Body of pancreas (tissue), 4 donors: ENCODE measurements at regions not wholly inside any gene's neighbourhood (a gene's known extent, or its start where the extent isn't known, plus 50 kb on each side); places are given as distances from the start of the nearest gene placed in this dataset.
"Not testable (repeated sequence)": the region's sequence is repeated elsewhere in the genome, so short reads cannot be mapped to it uniquely, and the experiment has no call there.

ENCODE experiments used
- ATAC-seq: fragments of 150-250 bp; one replicate; pipeline ENCODE4 v1.9.1; 2016
- DNase-seq, 4 donors: peaks; one replicate each; pipeline ENCODE4 v3.0.0-alpha.2; 2019
- H3K27ac ChIP-seq, 4 donors: fragments of 200-600 bp; sonication (generic); 1 replicate in 3 of 4; 2 replicates in 1 of 4; pipeline versions ENCODE4 v1.5.1 to v1.6.1; 2016 to 2019; ENCODE audit warnings: mild to moderate bottlenecking in 1 of 4, mixed read lengths in 1 of 4, moderate library complexity in 1 of 4
- H3K27me3 ChIP-seq, 2 donors: fragments of 200-600 bp; sonication (generic); one replicate each; pipeline ENCODE4 v1.6.0; 2016; ENCODE audit warnings: mild to moderate bottlenecking in 1 of 2
- H3K36me3 ChIP-seq, 2 donors: fragments of 200-600 bp; sonication (generic); replicated peaks in 1 of 2; 2 replicates each; pipeline ENCODE4 v1.5.1; 2016; ENCODE audit warnings: low read depth in 2 of 2; ENCODE audit not compliant: insufficient read depth in 1 of 2
- H3K4me1 ChIP-seq: fragments of 200-600 bp; sonication (generic); one replicate; pipeline ENCODE4 v1.6.0; 2016
- H3K4me3 ChIP-seq, 2 donors: fragments of 200-600 bp; sonication (generic); 1 replicate in 1 of 2; 2 replicates in 1 of 2; pipeline ENCODE4 v1.5.1; 2016 to 2019
- H3K9me3 ChIP-seq, 3 donors: fragments of 200-600 bp; sonication (generic); 1 replicate in 2 of 3; 2 replicates in 1 of 3; pipeline ENCODE4 v1.5.1; 2016
- POLR2A ChIP-seq, 3 donors: fragments of 450-650 bp; IDR thresholded peaks; one replicate each; pipeline ENCODE4 v1.6.1; 2016; ENCODE audit warnings: antibody characterized with exemption in 3 of 3, mild to moderate bottlenecking in 2 of 3
- WGBS, 2 donors: methylation state at CpG; one replicate each; pipeline ENCODE4 v1.1.5; 2017; 5-methylcytosine and 5-hydroxymethylcytosine counted together
- intact Hi-C: fragments of 100-400 bp; cut with DNase I; formaldehyde crosslinking; loops from one replicate; pipeline ENCODE4 v1.15.1; 2023
- TF ChIP-seq, protein P1 (sequence below), 7 experiments: fragments of 450-650 bp in 4 of 7; fragments of 200-600 bp in 3 of 7; sonication (generic) in 3 of 7; IDR thresholded peaks; one replicate each; pipeline ENCODE4 v1.5.1; 2016 to 2019; ENCODE audit warnings: antibody characterized with exemption in 7 of 7

GRCh38 chrY:7663261-7663660 is 751.7 kb upstream of the AMELY start:
- ATAC-seq (no peak), DNase-seq (no peak)
- 85 to 95% methylated on average over 4 of the region's 4 CpGs for WGBS, 2 donors
- H3K9me3 ChIP-seq: no peaks in the 10 kb centered on the region
- no peaks in the 10 kb centered on the region for H3K36me3 ChIP-seq
- no peaks in the 10 kb centered on the region for H3K4me1 ChIP-seq
- intact Hi-C loops: no loop called here
- TF ChIP-seq POLR2A (IDR thresholded peaks at IDR 0.05): no peak
- TF ChIP-seq, protein P1, sequence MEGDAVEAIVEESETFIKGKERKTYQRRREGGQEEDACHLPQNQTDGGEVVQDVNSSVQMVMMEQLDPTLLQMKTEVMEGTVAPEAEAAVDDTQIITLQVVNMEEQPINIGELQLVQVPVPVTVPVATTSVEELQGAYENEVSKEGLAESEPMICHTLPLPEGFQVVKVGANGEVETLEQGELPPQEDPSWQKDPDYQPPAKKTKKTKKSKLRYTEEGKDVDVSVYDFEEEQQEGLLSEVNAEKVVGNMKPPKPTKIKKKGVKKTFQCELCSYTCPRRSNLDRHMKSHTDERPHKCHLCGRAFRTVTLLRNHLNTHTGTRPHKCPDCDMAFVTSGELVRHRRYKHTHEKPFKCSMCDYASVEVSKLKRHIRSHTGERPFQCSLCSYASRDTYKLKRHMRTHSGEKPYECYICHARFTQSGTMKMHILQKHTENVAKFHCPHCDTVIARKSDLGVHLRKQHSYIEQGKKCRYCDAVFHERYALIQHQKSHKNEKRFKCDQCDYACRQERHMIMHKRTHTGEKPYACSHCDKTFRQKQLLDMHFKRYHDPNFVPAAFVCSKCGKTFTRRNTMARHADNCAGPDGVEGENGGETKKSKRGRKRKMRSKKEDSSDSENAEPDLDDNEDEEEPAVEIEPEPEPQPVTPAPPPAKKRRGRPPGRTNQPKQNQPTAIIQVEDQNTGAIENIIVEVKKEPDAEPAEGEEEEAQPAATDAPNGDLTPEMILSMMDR (IDR thresholded peaks at IDR 0.05): no peak
- H3K27me3 ChIP-seq: no peaks in the 10 kb centered on the region
- no peak overlapping the region for H3K27ac ChIP-seq
- no peak overlapping the region for H3K4me3 ChIP-seq

DNA sequence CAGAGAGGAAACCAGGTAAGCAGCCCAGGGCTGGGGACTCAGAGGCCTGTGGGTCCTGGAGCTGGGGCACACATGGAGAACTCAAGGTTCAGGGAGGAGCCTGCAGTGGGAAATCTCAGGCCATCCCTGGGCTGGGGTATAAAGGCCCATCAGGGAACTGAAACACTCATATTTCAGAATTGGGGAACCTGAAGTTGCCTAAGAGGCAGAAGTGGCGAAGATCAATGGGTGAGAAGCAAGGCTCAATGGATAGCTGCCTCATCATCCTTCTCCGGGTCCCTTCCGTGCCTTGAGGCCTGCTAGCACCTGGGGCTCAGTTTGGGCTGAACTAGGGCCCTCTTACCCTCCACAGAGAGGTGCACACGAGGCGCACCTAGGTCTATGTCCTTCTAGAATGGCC is 747.5 kb upstream of the AMELY start:
- ATAC-seq (no peak), DNase-seq (no peak)
- Histone ChIP-seq H3K4me1 (no peaks in the 10 kb centered on the region), H3K27ac (no peak overlapping the region), H3K27me3 (no peaks in the 10 kb centered on the region), H3K4me3 (no peak overlapping the region), H3K36me3 (no peaks in the 10 kb centered on the region), H3K9me3 (no peaks in the 10 kb centered on the region)
- no peak for TF ChIP-seq POLR2A (IDR thresholded peaks at IDR 0.05)
- TF ChIP-seq, protein P1 (IDR thresholded peaks at IDR 0.05): no peak
- intact Hi-C loops: no loop called here
- WGBS, 2 donors: 83 to 90% methylated on average over 4 to 5 of the region's 5 CpGs

DNA sequence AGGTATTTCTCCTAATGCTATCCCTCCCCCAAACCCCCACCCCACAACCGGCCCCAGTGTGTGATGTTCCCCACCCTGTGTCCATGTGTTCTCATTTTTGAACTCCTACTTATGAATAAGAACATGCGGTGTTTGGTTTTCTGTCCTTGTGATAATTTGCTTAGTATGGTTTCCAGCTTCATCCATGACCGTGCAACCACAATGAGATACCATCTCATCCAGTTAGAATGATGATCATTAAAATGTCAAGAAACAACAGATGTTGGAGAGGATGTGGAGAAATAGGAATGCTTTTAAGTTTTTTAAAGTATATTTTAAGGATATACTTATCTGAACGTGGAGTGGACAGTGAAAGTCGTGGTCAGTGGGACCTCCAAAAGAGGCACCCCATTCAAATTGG is 745.0 kb upstream of the AMELY start:
- ATAC-seq (no peak), DNase-seq (no peak)
- no peaks in the 10 kb centered on the region for H3K4me1 ChIP-seq
- no peaks in the 10 kb centered on the region for H3K27me3 ChIP-seq
- no peak overlapping the region for H3K4me3 ChIP-seq
- TF ChIP-seq, protein P1 (IDR thresholded peaks at IDR 0.05): no peak
- no peak for TF ChIP-seq POLR2A (IDR thresholded peaks at IDR 0.05)
- intact Hi-C loops: no loop called here
- H3K9me3 ChIP-seq: no peaks in the 10 kb centered on the region
- 81 to 94% methylated on average over 2 to 5 of the region's 5 CpGs for WGBS, 2 donors
- no peak overlapping the region for H3K27ac ChIP-seq
- H3K36me3 ChIP-seq: no peaks in the 10 kb centered on the region

DNA sequence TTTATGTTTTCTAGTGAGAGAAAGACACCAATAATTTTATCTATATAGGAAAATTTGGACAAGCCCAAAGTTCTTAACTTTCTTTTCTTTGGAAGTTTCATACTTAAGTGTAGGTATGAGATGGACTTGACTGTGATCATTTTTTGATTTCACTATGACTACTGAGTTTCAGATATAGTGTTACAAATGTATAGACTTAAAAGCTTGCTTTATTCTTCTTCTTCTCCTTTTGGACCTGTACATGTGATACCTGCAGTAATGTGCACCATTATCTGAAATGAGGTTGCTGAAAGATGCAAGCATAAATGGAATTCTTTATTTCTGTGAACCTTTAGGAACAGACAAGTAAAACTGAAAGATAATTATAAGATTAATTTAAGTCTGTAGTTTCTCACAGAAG is 743.4 kb upstream of the AMELY start:
- intact Hi-C loops: no loop called here

DNA sequence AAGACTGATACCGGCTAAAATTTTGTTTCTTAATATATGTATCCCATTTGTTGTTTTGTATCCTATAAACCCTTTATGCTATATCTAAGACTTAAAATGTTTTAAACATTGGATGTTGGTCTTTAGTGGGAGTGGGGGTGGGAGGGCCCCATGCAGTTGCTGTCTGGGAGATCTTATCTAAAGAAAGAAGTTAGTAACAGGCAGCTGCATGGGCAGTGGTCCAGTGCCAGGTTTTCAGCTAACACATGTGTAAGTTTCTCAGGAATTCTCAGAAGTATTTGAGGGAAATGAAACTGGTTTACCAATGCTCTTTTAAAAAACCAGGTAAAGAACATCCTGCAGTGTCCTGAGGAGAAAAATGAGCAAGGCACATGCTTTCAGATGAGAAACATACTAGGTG is 738.3 kb upstream of the AMELY start:
- intact Hi-C loops, H3K27me3 ChIP-seq, H3K4me3 ChIP-seq, ATAC-seq, H3K4me1 ChIP-seq, H3K9me3 ChIP-seq, H3K36me3 ChIP-seq: not testable (repeated sequence)
- 26 to 41% methylated on average over 1 of the region's 1 CpG for WGBS, 2 donors
- H3K27ac ChIP-seq: peak overlapping the region in 2 of 4 donors; percentile 57
- peak in 2 of 4 donors; percentile 53 to 55 for DNase-seq

More for the DNA sequence above, 743.4 kb upstream of the AMELY start:
- Histone ChIP-seq H3K4me3 (no peak overlapping the region), H3K4me1 (peaks cover 10% of the 10 kb centered on the region), H3K27ac (no peak overlapping the region), H3K9me3 (no peaks in the 10 kb centered on the region), H3K27me3 (no peaks in the 10 kb centered on the region), H3K36me3 (no peaks in the 10 kb centered on the region)
- no peak for DNase-seq
- TF ChIP-seq, protein P1 (IDR thresholded peaks at IDR 0.05): no peak
- no peak for TF ChIP-seq POLR2A (IDR thresholded peaks at IDR 0.05)
- no peak for ATAC-seq
